SK-N-SH (cell line): ENCODE measurements at regions not wholly inside any gene's neighbourhood (a gene's known extent, or its start where the extent isn't known, plus 50 kb on each side); places are given as distances from the start of the nearest gene placed in this dataset.

Experiments
- CTCF ChIA-PET: fragments of 300-600, 350-600 bp; formaldehyde crosslinking; extraction: SDS; loops from one replicate; lab custom pipeline; 2021; lab: Yijun Ruan, JAX
- POLR2A ChIA-PET: fragments of 350-600 bp; sonication (Branson Sonifier 250); formaldehyde crosslinking; extraction: SDS; loops from one replicate; lab custom pipeline; 2020; ENCODE audit warnings: antibody characterized with exemption, inconsistent platforms; lab: Yijun Ruan, JAX
- DNase-seq: peaks from one replicate; pipeline ENCODE4 v3.0.0; 2012
- H2AFZ ChIP-seq: fragments of 200-600 bp; sonication (generic); 2 replicates; pipeline ENCODE4 v1.8.1; 2016; ENCODE audit warnings: antibody characterized with exemption, mild to moderate bottlenecking, low read depth
- H3F3A ChIP-seq: fragments of 200-600 bp; sonication (generic); replicated peaks from 2 replicates; pipeline ENCODE3; 2016; ENCODE audit warnings: antibody characterized with exemption, mild to moderate bottlenecking; ENCODE audit not compliant: insufficient read depth
- H3K27ac ChIP-seq, 2 experiments: fragments of 200-500 bp in 1 of 2; fragments of 200-600 bp in 1 of 2; sonication (Bioruptor generic) in 1 of 2; sonication (generic), shearing (Covaris generic) in 1 of 2; 2 replicates each; pipeline versions ENCODE4 v1.5.1 to v1.6.1; 2014 to 2016; ENCODE audit warnings: low read depth in 2 of 2, inconsistent platforms in 1 of 2, low read length in 1 of 2, mild to moderate bottlenecking in 1 of 2, mixed read lengths in 1 of 2
- H3K27me3 ChIP-seq: fragments of 200-600 bp; sonication (generic), shearing (Covaris generic); 2 replicates; pipeline ENCODE4 v1.6.1; 2016; ENCODE audit warnings: mixed run types; ENCODE audit not compliant: insufficient read depth
- H3K36me3 ChIP-seq, 2 experiments: fragments of 200-500 bp in 1 of 2; fragments of 200-600 bp in 1 of 2; sonication (Bioruptor generic) in 1 of 2; sonication (generic) in 1 of 2; replicated peaks in 1 of 2; 2 replicates each; pipeline versions ENCODE3 to v1.5.1; 2014 to 2016; ENCODE audit warnings: low read length in 1 of 2, mild to moderate bottlenecking in 1 of 2; ENCODE audit not compliant: insufficient read depth in 2 of 2, control insufficient read depth in 1 of 2
- H3K4me1 ChIP-seq, 2 experiments: fragments of 200-500 bp in 1 of 2; fragments of 200-600 bp in 1 of 2; sonication (Bioruptor generic) in 1 of 2; sonication (generic), shearing (Covaris generic) in 1 of 2; 2 replicates each; pipeline versions ENCODE4 v1.5.1 to v1.6.1; 2014 to 2016; ENCODE audit warnings: low read depth in 1 of 2, low read length in 1 of 2, mixed run types in 1 of 2; ENCODE audit not compliant: insufficient read depth in 2 of 2, control insufficient read depth in 1 of 2
- H3K4me2 ChIP-seq: fragments of 200-600 bp; sonication (generic), shearing (Covaris generic); 2 replicates; pipeline ENCODE4 v1.6.1; 2017; ENCODE audit warnings: mixed run types
- H3K4me3 ChIP-seq, 2 experiments: fragments of 200-500 bp in 1 of 2; fragments of 200-600 bp in 1 of 2; sonication (Bioruptor generic) in 1 of 2; sonication (generic), shearing (Covaris generic) in 1 of 2; 2 replicates each; pipeline versions ENCODE4 v1.5.1 to v1.8.1; 2014 to 2016; ENCODE audit warnings: low read depth in 2 of 2, inconsistent platforms in 1 of 2, low read length in 1 of 2, mild to moderate bottlenecking in 1 of 2, mixed read lengths in 1 of 2, moderate library complexity in 1 of 2
- H3K79me2 ChIP-seq: fragments of 200-600 bp; sonication (generic); 2 replicates; pipeline ENCODE4 v1.8.1; 2017; ENCODE audit warnings: mild to moderate bottlenecking; ENCODE audit not compliant: insufficient read depth
- H3K9ac ChIP-seq: fragments of 200-600 bp; sonication (generic); 2 replicates; pipeline ENCODE4 v1.6.1; 2017; ENCODE audit warnings: mixed run types
- H3K9me2 ChIP-seq: fragments of 200-600 bp; sonication (generic); 2 replicates; pipeline ENCODE4 v1.6.1; 2017; ENCODE audit warnings: mixed run types
- H3K9me3 ChIP-seq: fragments of 200-600 bp; sonication (generic); 2 replicates; pipeline ENCODE4 v1.6.1; 2017; ENCODE audit warnings: mixed run types, mild to moderate bottlenecking, moderate library complexity
- H4K20me1 ChIP-seq: fragments of 200-600 bp; sonication (generic); 2 replicates; pipeline ENCODE4 v1.6.1; 2017; ENCODE audit warnings: mild to moderate bottlenecking, mixed run types; ENCODE audit not compliant: insufficient read depth
- CHD2 ChIP-seq: fragments of 150-350 bp; IDR thresholded peaks from 2 replicates; pipeline ENCODE4 v1.6.1; 2018; ENCODE audit warnings: low read length; ENCODE audit not compliant: partially characterized antibody
- EZH2phosphoT487 ChIP-seq: fragments of 200-600 bp; sonication (generic); IDR thresholded peaks from 2 replicates; pipeline ENCODE4 v1.6.1; 2017; ENCODE audit warnings: low read depth, mixed run types, mild to moderate bottlenecking, antibody characterized with exemption, moderate library complexity, borderline replicate concordance
- FOXM1 ChIP-seq: IDR thresholded peaks from 2 replicates; pipeline ENCODE4 v1.4.0; 2012; ENCODE audit warnings: low read depth, mild to moderate bottlenecking
- GATA2 ChIP-seq: sonication (generic); formaldehyde crosslinking; IDR thresholded peaks from 2 replicates; pipeline ENCODE4 v1.5.0; 2020; ENCODE audit warnings: mild to moderate bottlenecking, missing genetic modification reagents
- JUND ChIP-seq: IDR thresholded peaks from 2 replicates; pipeline ENCODE4 v1.4.0; 2012
- MEF2A ChIP-seq: IDR thresholded peaks from 2 replicates; pipeline ENCODE4 v1.4.0; 2012; ENCODE audit warnings: low read depth, borderline replicate concordance
- RAD21 ChIP-seq: IDR thresholded peaks from 2 replicates; pipeline ENCODE4 v1.6.1; 2012; ENCODE audit warnings: mild to moderate bottlenecking, low read length
- RCOR1 ChIP-seq: fragments of 150-350 bp; IDR thresholded peaks from 2 replicates; pipeline ENCODE4 v1.6.1; 2017; ENCODE audit warnings: antibody characterized with exemption, low read length
- RXRA ChIP-seq: IDR thresholded peaks from 2 replicates; pipeline ENCODE4 v1.4.0; 2012; ENCODE audit warnings: low read depth, mild to moderate bottlenecking, borderline replicate concordance
- WGBS: methylation state at CpG from one replicate; pipeline ENCODE4 v1.1.6; 2017; ENCODE audit warnings: low lambda C conversion rate; 5-methylcytosine and 5-hydroxymethylcytosine counted together
- TF ChIP-seq, protein P1 (sequence below): IDR thresholded peaks from 2 replicates; pipeline ENCODE4 v1.4.0; 2012; ENCODE audit warnings: low read depth
- TF ChIP-seq, protein P2 (sequence below): IDR thresholded peaks from 2 replicates; pipeline ENCODE4 v1.4.0; 2012; ENCODE audit warnings: low read depth, borderline replicate concordance
- TF ChIP-seq, protein P3 (sequence below): fragments of 150-350 bp; IDR thresholded peaks from 2 replicates; pipeline ENCODE4 v1.6.1; 2016; ENCODE audit warnings: mild to moderate bottlenecking, low read depth, low read length
- TF ChIP-seq, protein P4 (sequence below): IDR thresholded peaks from 2 replicates; pipeline ENCODE4 v1.6.1; 2012; ENCODE audit warnings: mild to moderate bottlenecking, low read depth, low read length, moderate library complexity

DNA sequence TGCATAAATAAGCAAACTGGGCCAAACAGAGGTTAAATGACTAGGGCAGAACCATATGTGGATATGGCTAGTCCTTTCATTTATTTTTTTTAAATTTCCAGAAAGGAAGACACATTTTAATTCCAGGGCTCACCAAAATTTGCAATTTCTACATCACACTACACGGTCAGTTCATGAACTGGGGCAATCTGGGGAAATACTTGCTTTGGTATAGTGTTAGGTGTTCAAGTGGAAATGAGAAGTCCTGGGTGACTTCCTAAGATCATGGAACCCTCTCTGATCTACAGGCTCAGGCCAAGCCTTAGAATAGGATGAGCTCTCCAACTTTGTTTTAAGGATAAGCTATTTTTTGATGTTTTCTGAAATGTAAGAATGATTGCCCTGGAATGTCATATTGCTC lies 128.6 kb upstream of the SPACA1 start:
- no peaks in the 10 kb centered on the region for H3K36me3 ChIP-seq
- no peaks in the 10 kb centered on the region for H3K27me3 ChIP-seq
- POLR2A ChIA-PET, result no interaction called here
- CTCF ChIA-PET, result no interaction called here
- no peaks in the 10 kb centered on the region; a peak in 1 of 4 replicates for H3K4me1 ChIP-seq
- TF ChIP-seq, protein P1, sequence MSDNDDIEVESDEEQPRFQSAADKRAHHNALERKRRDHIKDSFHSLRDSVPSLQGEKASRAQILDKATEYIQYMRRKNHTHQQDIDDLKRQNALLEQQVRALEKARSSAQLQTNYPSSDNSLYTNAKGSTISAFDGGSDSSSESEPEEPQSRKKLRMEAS, result no peak
- TF ChIP-seq EZH2phosphoT487 (no peak), RAD21 (no peak), CHD2 (no peak)
- TF ChIP-seq, all 33 proteins: peak for 0
- Histone ChIP-seq H3K9me2 (no peaks in the 10 kb centered on the region), H3K79me2 (no peaks in the 10 kb centered on the region), H3K4me3 (no peak overlapping the region), H2AFZ (no peak overlapping the region), H3F3A (no peaks in the 10 kb centered on the region), H3K4me2 (no peak overlapping the region), H3K27ac (no peak overlapping the region), H3K9me3 (no peaks in the 10 kb centered on the region), H3K9ac (no peak overlapping the region), H4K20me1 (no peaks in the 10 kb centered on the region)
- 16% methylated on average over 1 of the region's 1 CpG for WGBS
- DNase-seq, result no peak

DNA sequence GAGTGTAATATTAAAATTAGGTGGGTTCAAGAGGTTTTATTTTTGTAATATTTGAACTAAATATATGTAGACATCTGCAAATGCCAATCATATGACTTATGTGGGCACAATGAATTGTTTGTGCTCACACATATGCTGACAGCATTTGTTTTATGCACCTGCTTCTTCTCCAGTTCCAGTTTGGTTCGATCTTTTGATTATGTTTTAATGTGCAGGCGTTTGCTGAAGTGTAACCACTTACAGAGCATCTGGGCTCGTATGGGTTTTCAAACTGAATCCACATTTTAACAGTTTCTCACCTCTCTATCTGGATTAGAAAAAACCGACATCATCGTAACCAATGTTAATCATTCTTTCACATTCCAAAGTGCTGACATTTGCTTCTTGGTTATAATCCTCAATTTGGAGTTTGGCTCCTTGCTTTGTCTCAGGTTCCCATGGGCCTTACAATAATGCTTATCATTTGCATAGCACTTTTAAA lies 129.1 kb upstream of the SPACA1 start:
- no peak overlapping the region for H3K27ac ChIP-seq
- H3K36me3 ChIP-seq, result no peaks in the 10 kb centered on the region
- DNase-seq, result no peak
- 41% methylated on average over 5 of the region's 5 CpGs for WGBS
- H3K4me1 ChIP-seq, result no peaks in the 10 kb centered on the region; a peak in 1 of 4 replicates
- no peaks in the 10 kb centered on the region for H3K79me2 ChIP-seq
- H3K4me3 ChIP-seq, result no peak overlapping the region
- H3F3A ChIP-seq, result no peaks in the 10 kb centered on the region
- ChIA-PET CTCF (interaction anchor here (5.4 kb wide), 1 partner anchor 10 kb away, joined by 24 read pairs; no protein-coding TSS in a partner anchor), POLR2A (no interaction called here)
- H3K9ac ChIP-seq, result no peak overlapping the region
- no peak overlapping the region for H3K4me2 ChIP-seq
- TF ChIP-seq JUND, result no peak
- TF ChIP-seq, protein P2, sequence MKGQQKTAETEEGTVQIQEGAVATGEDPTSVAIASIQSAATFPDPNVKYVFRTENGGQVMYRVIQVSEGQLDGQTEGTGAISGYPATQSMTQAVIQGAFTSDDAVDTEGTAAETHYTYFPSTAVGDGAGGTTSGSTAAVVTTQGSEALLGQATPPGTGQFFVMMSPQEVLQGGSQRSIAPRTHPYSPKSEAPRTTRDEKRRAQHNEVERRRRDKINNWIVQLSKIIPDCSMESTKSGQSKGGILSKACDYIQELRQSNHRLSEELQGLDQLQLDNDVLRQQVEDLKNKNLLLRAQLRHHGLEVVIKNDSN, result no peak
- TF ChIP-seq CHD2, result no peak
- TF ChIP-seq, protein P3, sequence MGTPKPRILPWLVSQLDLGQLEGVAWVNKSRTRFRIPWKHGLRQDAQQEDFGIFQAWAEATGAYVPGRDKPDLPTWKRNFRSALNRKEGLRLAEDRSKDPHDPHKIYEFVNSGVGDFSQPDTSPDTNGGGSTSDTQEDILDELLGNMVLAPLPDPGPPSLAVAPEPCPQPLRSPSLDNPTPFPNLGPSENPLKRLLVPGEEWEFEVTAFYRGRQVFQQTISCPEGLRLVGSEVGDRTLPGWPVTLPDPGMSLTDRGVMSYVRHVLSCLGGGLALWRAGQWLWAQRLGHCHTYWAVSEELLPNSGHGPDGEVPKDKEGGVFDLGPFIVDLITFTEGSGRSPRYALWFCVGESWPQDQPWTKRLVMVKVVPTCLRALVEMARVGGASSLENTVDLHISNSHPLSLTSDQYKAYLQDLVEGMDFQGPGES, result no peak
- TF ChIP-seq FOXM1, result no peak
- TF ChIP-seq RCOR1, result no peak
- TF ChIP-seq MEF2A, result no peak
- no peak for TF ChIP-seq RXRA
- no peak for TF ChIP-seq GATA2 (CRISPR knock-in tag)
- TF ChIP-seq, protein P4, sequence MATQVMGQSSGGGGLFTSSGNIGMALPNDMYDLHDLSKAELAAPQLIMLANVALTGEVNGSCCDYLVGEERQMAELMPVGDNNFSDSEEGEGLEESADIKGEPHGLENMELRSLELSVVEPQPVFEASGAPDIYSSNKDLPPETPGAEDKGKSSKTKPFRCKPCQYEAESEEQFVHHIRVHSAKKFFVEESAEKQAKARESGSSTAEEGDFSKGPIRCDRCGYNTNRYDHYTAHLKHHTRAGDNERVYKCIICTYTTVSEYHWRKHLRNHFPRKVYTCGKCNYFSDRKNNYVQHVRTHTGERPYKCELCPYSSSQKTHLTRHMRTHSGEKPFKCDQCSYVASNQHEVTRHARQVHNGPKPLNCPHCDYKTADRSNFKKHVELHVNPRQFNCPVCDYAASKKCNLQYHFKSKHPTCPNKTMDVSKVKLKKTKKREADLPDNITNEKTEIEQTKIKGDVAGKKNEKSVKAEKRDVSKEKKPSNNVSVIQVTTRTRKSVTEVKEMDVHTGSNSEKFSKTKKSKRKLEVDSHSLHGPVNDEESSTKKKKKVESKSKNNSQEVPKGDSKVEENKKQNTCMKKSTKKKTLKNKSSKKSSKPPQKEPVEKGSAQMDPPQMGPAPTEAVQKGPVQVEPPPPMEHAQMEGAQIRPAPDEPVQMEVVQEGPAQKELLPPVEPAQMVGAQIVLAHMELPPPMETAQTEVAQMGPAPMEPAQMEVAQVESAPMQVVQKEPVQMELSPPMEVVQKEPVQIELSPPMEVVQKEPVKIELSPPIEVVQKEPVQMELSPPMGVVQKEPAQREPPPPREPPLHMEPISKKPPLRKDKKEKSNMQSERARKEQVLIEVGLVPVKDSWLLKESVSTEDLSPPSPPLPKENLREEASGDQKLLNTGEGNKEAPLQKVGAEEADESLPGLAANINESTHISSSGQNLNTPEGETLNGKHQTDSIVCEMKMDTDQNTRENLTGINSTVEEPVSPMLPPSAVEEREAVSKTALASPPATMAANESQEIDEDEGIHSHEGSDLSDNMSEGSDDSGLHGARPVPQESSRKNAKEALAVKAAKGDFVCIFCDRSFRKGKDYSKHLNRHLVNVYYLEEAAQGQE, result no peak
- TF ChIP-seq EZH2phosphoT487, result no peak
- no peaks in the 10 kb centered on the region for H3K9me2 ChIP-seq
- H3K9me3 ChIP-seq, result no peaks in the 10 kb centered on the region
- no peaks in the 10 kb centered on the region for H3K27me3 ChIP-seq
- no peak overlapping the region for H2AFZ ChIP-seq
- no peaks in the 10 kb centered on the region for H4K20me1 ChIP-seq
